NCI-H774 (cell line): ENCODE measurements at regions not wholly inside any gene's neighbourhood (a gene's known extent, or its start where the extent isn't known, plus 50 kb on each side); places are given as distances from the start of the nearest gene placed in this dataset.

Source experiments
- DNase-seq: peaks from one replicate; lab custom pipeline; 2025; lab: John Stamatoyannopoulos, UW

DNA sequence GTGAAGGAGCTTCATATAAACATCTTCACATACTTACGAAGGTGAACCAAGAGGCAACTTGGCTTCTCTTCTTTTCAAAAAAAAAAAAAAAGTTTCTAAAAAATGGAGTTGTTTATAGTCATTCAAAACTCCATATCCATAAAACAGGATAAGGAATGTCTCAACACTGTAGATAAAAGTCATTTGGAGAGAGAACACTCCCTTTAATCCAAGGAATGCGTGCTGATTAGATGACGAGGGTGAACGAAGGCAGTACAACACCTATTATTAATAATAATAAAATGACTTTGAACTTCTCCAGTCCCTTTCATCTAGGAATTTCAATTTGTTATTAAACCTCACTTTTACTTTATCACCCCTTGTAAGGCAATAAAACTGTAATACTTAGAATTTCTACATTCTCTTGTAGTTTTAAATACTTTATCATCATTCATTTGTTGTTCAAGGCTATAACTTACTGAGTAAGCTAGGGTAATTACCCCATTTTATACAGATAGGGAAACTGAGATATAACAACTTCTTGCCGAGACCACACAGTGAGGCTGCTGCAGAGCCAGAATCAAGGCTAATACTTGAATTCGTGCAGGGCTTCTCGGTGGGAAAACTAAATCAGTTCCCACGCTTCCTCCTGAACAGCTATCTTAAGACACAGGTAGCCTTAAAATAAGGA is 377.1 kb downstream of the EFNA5 start:
- DNase-seq, result no peak

- no peak for DNase-seq
Measured at GRCh38 chr5:107291866-107292265, 378.9 kb downstream of the EFNA5 start.

DNA sequence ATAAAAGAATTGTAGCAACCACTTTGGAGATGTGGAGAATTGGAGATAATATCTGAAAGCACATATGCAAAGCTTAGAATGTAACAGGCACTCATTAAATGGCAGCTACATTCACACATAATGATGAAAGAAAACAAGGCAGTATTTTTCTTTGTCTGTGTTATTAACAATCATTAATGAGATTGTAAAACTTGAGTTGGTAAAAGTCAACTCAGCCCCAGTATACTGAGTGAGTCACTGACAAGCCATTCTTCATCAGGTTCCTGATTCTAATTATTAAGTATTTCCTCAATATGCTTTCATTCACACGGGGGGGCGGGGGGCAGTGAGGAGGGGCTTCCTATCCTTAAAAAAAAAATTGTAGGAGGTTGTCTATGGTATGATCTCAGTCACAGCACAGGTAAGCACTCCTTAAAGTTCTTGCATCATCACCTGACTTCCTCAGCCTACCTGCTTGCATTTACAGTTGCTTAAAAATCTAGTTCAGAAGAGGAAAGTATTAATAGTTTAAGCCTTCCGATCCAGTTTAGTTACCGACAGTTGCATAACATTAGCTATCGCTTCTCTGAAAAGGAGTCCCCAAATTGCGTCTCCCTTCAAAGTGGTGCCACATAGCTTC is 379.8 kb downstream of the EFNA5 start:
- DNase-seq, result no peak

- no peak for DNase-seq
Measured at GRCh38 chr5:107289030-107289714, 381.6 kb downstream of the EFNA5 start.

GRCh38 chr5:107286447-107287098 is 384.2 kb downstream of the EFNA5 start:
- no peak for DNase-seq

DNA sequence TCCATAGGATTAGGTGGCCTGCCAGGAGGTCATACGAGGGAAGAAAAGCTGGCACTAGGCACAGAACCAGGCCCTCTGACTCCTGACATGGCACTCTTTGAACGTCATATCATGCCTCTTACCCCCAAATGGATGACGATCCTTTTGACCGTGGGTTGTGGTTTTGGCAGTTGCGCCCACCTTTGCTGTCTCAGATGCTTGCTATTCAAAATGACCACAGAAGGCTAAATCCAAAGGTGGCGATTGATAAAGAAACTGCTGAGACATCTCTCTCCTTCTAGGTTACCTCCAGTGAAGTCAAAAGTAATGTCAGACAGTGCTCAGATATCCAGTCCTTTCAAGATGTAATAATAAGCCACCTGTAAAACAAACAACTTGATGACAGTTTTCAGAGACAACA is 385.0 kb downstream of the EFNA5 start:
- no peak for DNase-seq

DNA sequence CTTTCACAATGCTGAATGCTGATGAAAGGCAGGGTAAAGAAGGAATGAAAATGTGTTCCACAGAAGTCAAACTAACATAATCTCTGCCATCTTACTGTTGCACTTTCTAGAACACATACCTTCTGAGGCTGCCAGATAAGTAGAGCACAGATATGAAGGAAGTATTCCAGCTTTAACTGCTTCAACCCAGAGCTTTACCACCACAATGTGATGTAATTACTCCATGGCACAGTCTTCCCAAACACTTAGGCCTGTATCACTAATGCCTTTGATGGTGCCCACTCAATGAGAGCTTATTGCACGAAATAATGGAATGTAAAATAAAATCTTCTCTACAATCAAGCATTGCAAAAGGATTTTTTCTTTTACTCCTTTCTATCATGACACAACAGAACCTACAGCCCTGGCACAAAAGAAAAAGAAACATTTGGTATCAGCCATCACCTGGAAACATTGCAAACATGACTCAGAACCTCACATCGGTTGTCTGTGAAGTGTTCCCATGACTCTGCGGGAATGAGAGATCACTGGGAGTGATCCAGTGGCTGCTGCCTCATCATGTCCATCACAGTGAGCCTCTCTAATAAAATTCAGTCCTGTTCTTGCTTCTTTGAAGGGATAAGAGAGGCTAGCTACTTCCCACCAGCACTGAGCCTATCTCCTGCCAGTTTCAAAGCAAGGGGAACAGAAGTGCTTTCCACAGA is 385.8 kb downstream of the EFNA5 start:
- DNase-seq, result no peak

- DNase-seq, result no peak
Measured at GRCh38 chr5:107282061-107282460, 388.7 kb downstream of the EFNA5 start.

DNA sequence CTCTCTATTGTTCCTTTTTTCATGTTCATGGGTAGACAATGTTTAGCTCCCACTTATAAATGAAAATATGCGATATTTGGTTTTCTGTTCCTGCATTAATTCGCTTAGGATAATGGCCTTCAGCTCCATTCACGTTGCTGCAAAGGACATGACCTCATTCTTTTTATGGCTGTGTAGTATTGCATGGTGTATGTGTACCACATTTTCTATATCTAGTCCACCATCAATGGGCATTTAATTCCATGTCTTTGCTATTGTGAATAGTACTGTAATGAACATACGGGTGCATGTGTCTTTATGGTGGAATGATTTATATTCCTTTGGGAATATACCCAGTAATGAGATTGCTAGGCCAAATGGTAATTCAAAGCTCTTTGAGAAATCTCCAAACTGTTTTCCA is 392.0 kb downstream of the EFNA5 start:
- no peak for DNase-seq

GRCh38 chr5:107277485-107278125 is 393.1 kb downstream of the EFNA5 start:
- DNase-seq, result no peak

DNA sequence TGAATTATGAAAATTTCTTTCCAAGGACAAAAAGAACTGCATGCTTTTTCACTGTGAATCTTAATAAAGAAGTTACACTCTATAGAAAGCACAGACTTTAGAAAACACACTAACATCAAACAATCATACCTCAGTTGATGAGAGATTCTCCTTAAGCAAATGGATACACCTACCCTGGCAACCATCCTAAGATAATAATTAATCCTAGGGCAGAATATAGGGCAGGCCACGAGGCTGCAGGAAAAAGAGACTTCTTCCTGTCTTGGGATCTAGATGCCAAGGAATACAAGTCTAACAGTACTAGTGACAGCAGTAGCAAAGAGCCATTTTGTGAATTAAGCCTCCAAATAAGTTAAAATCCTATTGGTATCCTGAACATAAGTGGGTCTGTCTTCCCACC is 395.4 kb downstream of the EFNA5 start:
- DNase-seq, result no peak

DNA sequence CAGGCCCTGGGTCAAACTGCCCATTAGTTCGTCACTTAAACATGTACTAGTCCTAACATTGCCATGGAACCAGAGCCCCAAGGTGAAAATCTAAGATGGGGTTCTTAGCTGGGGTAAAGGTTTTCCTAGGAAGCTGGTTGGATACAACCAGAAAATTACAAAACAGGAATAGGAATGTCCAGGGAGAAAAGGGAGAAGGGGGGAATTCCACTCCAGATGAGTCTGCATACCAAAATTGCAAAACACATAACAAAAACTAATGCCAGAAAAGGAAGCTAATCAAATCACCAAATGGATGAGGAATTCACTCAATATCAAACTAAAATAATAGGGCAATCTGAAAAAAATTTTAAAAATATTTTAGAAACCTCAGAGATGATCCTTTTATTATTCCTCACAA is 396.2 kb downstream of the EFNA5 start:
- no peak for DNase-seq

GRCh38 chr5:107272954-107273353 is 397.8 kb downstream of the EFNA5 start:
- DNase-seq, result no peak

GRCh38 chr5:107272509-107272908 is 398.2 kb downstream of the EFNA5 start:
- DNase-seq, result no peak

DNA sequence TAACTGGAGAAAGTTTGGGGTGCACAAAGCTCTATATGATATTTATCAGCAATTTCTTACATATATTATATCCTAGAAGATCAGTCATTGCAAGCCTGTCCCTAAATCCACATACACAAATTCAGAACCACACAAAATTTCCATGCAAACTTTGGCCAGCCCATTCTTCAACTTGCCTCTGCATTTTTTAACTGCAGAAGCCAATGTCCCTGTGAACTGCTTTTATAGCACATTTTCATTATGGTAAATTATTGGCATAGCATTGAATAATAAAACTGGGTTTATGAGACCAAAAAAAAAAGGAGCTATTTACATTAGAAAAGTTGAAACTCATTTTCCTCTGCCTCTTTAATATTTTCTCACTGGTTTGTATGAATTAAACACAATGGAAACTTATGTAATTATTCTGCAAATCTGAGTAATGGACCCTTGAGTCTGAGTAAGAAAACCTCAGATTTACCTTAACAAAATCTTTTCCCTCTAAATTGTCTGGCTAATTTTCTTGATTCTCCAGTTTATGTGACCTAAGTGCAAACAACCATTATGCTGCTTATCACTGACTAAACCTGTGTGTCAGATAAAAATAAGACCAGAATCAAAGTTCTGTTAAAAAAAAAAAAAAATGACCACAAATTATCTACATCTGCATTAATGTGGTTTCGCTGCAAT is 398.9 kb downstream of the EFNA5 start:
- no peak for DNase-seq

DNA sequence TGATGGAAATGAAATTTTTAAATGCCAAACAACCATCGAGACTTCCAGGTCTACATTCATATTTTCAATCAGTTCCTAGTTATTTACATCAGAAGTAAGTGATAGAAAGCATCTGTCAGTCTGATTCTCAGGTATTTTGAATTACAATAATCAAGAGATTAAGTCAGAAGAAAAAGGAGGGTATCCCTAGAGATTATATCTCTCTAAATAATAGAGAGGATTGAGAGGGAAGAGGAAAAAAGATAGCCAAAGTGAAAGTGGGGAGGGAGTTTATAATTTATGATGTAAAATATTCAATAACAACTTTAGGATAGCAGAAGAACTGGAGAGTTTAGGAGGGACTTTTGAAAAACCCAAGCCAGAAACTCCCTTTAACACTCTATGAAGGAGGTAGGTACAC is 400.2 kb downstream of the EFNA5 start:
- DNase-seq, result no peak

- DNase-seq, result no peak
Measured at GRCh38 chr5:107269678-107270077, 401.1 kb downstream of the EFNA5 start.

DNA sequence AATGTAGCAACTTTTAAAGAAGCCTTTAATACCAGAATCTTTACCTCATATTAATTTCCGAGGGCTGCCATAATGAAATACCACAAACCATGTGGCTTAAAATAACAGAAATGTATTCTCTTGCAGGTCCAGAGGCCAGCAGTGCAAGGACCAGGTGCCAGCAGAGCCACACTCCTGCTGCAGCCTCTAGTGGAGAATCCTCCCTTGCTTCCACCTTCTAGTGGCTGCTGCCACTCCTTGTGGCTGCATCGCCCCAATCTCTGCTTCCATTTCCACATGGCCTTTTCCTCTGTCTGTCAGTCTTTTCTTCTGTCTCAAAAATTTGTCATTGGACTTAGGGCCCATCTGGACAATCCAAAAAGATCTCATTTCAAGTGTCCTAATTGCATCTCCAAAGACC is 401.5 kb downstream of the EFNA5 start:
- no peak for DNase-seq

- DNase-seq, result no peak
Measured at GRCh38 chr5:107268241-107268640, 402.5 kb downstream of the EFNA5 start.

DNA sequence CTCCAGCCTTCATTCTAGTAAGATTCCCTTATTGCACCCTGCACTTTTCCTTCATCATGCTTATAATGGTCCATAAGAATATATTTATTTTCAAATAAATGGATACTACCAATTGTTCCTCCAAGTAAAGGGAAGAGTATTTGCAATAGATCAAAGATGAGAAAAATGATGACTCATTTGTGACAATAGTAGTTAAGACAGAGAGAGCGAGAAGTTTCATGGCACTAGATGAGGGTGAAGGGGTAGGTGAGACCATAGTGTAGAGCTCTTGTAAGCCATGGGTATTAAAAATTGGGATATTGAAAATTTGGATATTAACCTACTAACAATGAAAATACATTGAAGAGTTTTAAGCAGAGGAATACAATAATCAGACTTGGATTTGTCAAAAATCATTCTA is 404.6 kb downstream of the EFNA5 start:
- DNase-seq, result no peak

GRCh38 chr5:107265193-107265592 is 405.5 kb downstream of the EFNA5 start:
- DNase-seq, result no peak
